ENCODE measurements at regions not wholly inside any gene's neighbourhood (a gene's known extent, or its start where the extent isn't known, plus 50 kb on each side); places are given as distances from the start of the nearest gene placed in this dataset.

- Histone ChIP-seq H3K4me3 (replicated peaks; ENCODE audit: insufficient read depth, low read length) (no peak overlapping the region), H3K27ac (replicated peaks) (no peak overlapping the region), H3K27me3 (ENCODE audit: insufficient read depth, poor library complexity, severe bottlenecking) (no peaks in the 10 kb centered on the region)
- TF ChIP-seq CTCF (IDR thresholded peaks at IDR 0.05; ENCODE audit: insufficient read depth, low read length) (no peak), REST (IDR thresholded peaks at IDR 0.05; ENCODE audit: insufficient replicate concordance, low read depth) (no peak), GABPA (IDR thresholded peaks at IDR 0.05; ENCODE audit: low read depth) (no peak), POLR2AphosphoS5 (IDR thresholded peaks at IDR 0.05; ENCODE audit: low read depth) (no peak), SPI1 (IDR thresholded peaks at IDR 0.05; ENCODE audit: borderline replicate concordance, low read depth) (no peak)
- no peak for DNase-seq (ENCODE audit: low read depth in 1 of 2, low spot score in 1 of 2)
Observed at GRCh38 chr5:171637811-171638210, 147.8 kb upstream of the SMIM23 start.

- no peak for TF ChIP-seq POLR2AphosphoS5 (IDR thresholded peaks at IDR 0.05; ENCODE audit: low read depth)
- no peak for TF ChIP-seq CTCF (IDR thresholded peaks at IDR 0.05; ENCODE audit: insufficient read depth, low read length)
- TF ChIP-seq SPI1 (IDR thresholded peaks at IDR 0.05; ENCODE audit: borderline replicate concordance, low read depth): no peak
- no peak for TF ChIP-seq GABPA (IDR thresholded peaks at IDR 0.05; ENCODE audit: low read depth)
- no peak for TF ChIP-seq REST (IDR thresholded peaks at IDR 0.05; ENCODE audit: insufficient replicate concordance, low read depth)
- Histone ChIP-seq H3K27ac (replicated peaks) (no peak overlapping the region), H3K4me3 (replicated peaks; ENCODE audit: insufficient read depth, low read length) (no peak overlapping the region), H3K27me3 (ENCODE audit: insufficient read depth, poor library complexity, severe bottlenecking) (no peaks in the 10 kb centered on the region)
- no peak for DNase-seq (ENCODE audit: low read depth in 1 of 2, low spot score in 1 of 2)
Observed at GRCh38 chr5:171639205-171639621, 146.4 kb upstream of the SMIM23 start.

- no peak overlapping the region for H3K4me3 ChIP-seq (replicated peaks; ENCODE audit: insufficient read depth, low read length)
- no peaks in the 10 kb centered on the region for H3K27me3 ChIP-seq (ENCODE audit: insufficient read depth, poor library complexity, severe bottlenecking)
- TF ChIP-seq POLR2AphosphoS5 (IDR thresholded peaks at IDR 0.05; ENCODE audit: low read depth) (no peak), CTCF (IDR thresholded peaks at IDR 0.05; ENCODE audit: insufficient read depth, low read length) (no peak), GABPA (IDR thresholded peaks at IDR 0.05; ENCODE audit: low read depth) (no peak), SPI1 (IDR thresholded peaks at IDR 0.05; ENCODE audit: borderline replicate concordance, low read depth) (no peak), REST (IDR thresholded peaks at IDR 0.05; ENCODE audit: insufficient replicate concordance, low read depth) (no peak)
- no peak for DNase-seq (ENCODE audit: low read depth in 1 of 2, low spot score in 1 of 2)
- no peak overlapping the region for H3K27ac ChIP-seq (replicated peaks)
Observed at GRCh38 chr5:171639966-171640365, 145.7 kb upstream of the SMIM23 start.

All from HL-60 (cell line).